ENCODE measurements at regions not wholly inside any gene's neighbourhood (a gene's known extent, or its start where the extent isn't known, plus 50 kb on each side); places are given as distances from the start of the nearest gene placed in this dataset.

DNA sequence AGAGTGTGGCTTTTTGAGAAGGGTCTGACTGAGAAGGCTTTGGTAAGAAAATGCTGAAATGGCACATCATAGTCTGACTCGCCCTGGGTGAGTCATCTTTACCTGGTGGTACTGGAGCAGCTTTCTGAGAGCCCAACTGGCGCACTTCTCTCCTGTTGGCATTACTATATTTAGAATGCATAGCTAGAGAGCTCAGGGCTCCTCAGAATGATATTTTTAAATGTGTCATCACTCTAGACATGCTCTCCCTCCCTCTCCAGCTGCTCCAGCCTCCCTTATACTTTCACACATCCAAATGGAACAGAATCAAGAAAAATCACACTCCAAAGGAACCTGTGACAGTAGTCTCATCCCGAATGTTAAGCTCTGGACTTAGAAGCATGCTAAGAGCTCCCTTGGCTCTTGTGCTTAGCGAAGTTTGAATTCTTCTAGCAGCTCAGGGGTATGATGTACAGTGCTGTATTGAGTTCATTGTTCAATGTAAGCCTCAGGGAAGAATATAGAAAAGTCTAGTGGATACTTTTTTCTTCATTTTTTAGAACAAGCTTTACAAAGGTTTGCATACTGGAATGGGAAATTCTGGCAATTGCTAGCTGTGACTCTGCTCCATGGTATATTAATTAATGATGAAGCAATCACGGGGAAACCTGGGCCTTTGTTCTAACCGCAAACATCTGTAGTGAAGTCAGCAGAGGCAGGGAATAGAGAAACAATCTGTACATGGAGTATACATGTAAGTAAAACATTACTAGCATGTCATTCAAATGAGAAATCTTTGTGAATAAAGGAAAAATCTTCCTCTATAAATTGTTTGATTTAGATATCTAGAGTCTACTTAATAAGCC, 751.2 kb upstream of the NRXN1 start:
- TF ChIP-seq, protein P1, sequence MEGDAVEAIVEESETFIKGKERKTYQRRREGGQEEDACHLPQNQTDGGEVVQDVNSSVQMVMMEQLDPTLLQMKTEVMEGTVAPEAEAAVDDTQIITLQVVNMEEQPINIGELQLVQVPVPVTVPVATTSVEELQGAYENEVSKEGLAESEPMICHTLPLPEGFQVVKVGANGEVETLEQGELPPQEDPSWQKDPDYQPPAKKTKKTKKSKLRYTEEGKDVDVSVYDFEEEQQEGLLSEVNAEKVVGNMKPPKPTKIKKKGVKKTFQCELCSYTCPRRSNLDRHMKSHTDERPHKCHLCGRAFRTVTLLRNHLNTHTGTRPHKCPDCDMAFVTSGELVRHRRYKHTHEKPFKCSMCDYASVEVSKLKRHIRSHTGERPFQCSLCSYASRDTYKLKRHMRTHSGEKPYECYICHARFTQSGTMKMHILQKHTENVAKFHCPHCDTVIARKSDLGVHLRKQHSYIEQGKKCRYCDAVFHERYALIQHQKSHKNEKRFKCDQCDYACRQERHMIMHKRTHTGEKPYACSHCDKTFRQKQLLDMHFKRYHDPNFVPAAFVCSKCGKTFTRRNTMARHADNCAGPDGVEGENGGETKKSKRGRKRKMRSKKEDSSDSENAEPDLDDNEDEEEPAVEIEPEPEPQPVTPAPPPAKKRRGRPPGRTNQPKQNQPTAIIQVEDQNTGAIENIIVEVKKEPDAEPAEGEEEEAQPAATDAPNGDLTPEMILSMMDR (IDR thresholded peaks at IDR 0.05; ENCODE audit: insufficient read depth, low read length, poor library complexity, severe bottlenecking), result no peak
- TF ChIP-seq EZH2phosphoT487 (conservative IDR thresholded peaks at IDR 0.05; ENCODE audit: low read length), result no peak

All from SU-DHL-6 (cell line).